Glutamatergic neuron (in vitro differentiated cells): ENCODE measurements at regions not wholly inside any gene's neighbourhood (a gene's known extent, or its start where the extent isn't known, plus 50 kb on each side); places are given as distances from the start of the nearest gene placed in this dataset.
"Not testable (repeated sequence)": the region's sequence is repeated elsewhere in the genome, so short reads cannot be mapped to it uniquely, and the experiment has no call there.

Source experiments
- DNase-seq: peaks from one replicate; pipeline ENCODE4 v3.0.0; 2022
- H3K27ac Mint-ChIP-seq: one replicate; pipeline ENCODE4 v1.8.0; 2020; ENCODE audit warnings: mild to moderate bottlenecking, mixed read lengths, inconsistent platforms; ENCODE audit not compliant: unreplicated experiment
- H3K27me3 Mint-ChIP-seq: one replicate; pipeline ENCODE4 v1.8.0; 2020; ENCODE audit warnings: mild to moderate bottlenecking, moderate library complexity, mixed read lengths, inconsistent platforms; ENCODE audit not compliant: unreplicated experiment
- H3K36me3 Mint-ChIP-seq: one replicate; pipeline ENCODE4 v1.8.0; 2020; ENCODE audit warnings: mild to moderate bottlenecking, mixed read lengths, inconsistent platforms; ENCODE audit not compliant: unreplicated experiment
- H3K4me1 Mint-ChIP-seq: one replicate; pipeline ENCODE4 v1.8.0; 2020; ENCODE audit warnings: mild to moderate bottlenecking, low read depth, mixed read lengths, inconsistent platforms; ENCODE audit not compliant: unreplicated experiment
- H3K4me3 Mint-ChIP-seq: one replicate; pipeline ENCODE4 v1.8.0; 2020; ENCODE audit warnings: mild to moderate bottlenecking, mixed read lengths, inconsistent platforms; ENCODE audit not compliant: unreplicated experiment
- H3K9me3 Mint-ChIP-seq: one replicate; pipeline ENCODE4 v1.8.0; 2020; ENCODE audit warnings: mild to moderate bottlenecking, moderate library complexity, mixed read lengths, inconsistent platforms; ENCODE audit not compliant: unreplicated experiment
- TF ChIP-seq, protein P1 (sequence below): fragments of 200-600 bp; sonication (generic); IDR thresholded peaks from one replicate; pipeline ENCODE4 v1.5.0; 2021; ENCODE audit not compliant: partially characterized antibody, unreplicated experiment

- Mint-ChIP-seq H3K4me1 (no peaks in the 10 kb centered on the region), H3K4me3 (no peak overlapping the region), H3K27ac (no peak overlapping the region), H3K36me3 (peaks cover 88% of the 10 kb centered on the region), H3K9me3 (peaks cover 99% of the 10 kb centered on the region), H3K27me3 (peaks cover 66% of the 10 kb centered on the region)
- TF ChIP-seq, protein P1, sequence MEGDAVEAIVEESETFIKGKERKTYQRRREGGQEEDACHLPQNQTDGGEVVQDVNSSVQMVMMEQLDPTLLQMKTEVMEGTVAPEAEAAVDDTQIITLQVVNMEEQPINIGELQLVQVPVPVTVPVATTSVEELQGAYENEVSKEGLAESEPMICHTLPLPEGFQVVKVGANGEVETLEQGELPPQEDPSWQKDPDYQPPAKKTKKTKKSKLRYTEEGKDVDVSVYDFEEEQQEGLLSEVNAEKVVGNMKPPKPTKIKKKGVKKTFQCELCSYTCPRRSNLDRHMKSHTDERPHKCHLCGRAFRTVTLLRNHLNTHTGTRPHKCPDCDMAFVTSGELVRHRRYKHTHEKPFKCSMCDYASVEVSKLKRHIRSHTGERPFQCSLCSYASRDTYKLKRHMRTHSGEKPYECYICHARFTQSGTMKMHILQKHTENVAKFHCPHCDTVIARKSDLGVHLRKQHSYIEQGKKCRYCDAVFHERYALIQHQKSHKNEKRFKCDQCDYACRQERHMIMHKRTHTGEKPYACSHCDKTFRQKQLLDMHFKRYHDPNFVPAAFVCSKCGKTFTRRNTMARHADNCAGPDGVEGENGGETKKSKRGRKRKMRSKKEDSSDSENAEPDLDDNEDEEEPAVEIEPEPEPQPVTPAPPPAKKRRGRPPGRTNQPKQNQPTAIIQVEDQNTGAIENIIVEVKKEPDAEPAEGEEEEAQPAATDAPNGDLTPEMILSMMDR = no peak
- DNase-seq = no peak
Observed at GRCh38 chr21:7951854-7952519, 2569.4 kb upstream of the TPTE start.

DNA sequence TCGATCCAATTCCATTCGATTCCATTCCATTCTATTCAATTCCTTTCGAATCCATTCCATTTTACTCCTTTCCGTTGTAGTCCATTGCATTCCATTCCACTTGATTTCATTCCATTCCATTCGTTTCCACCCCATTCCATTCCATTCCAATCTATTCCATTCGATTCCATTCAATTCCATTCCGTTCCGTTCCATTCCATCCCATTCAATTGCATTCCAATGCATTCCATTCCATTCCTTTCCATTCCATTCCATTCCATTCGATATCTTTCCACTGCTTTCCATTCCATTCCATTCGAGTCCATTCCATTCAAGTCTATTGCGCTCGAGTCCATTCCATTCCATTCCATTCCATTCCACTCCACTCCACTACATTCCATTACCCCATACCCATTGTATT, 2568.7 kb upstream of the TPTE start:
- Mint-ChIP-seq H3K4me1 (no peaks in the 10 kb centered on the region), H3K27me3 (peaks cover 66% of the 10 kb centered on the region), H3K9me3 (peaks cover 99% of the 10 kb centered on the region), H3K36me3 (peaks cover 88% of the 10 kb centered on the region), H3K27ac (no peak overlapping the region), H3K4me3 (no peak overlapping the region)
- DNase-seq = no peak
- TF ChIP-seq, protein P1 = no peak

GRCh38 chr21:7953058-7953457, 2568.3 kb upstream of the TPTE start:
- no peaks in the 10 kb centered on the region for H3K4me1 Mint-ChIP-seq
- TF ChIP-seq, protein P1 = no peak
- no peak overlapping the region for H3K27ac Mint-ChIP-seq
- H3K27me3 Mint-ChIP-seq = peaks cover 66% of the 10 kb centered on the region
- DNase-seq = no peak
- no peak overlapping the region for H3K4me3 Mint-ChIP-seq
- peaks cover 88% of the 10 kb centered on the region for H3K36me3 Mint-ChIP-seq
- peaks cover 99% of the 10 kb centered on the region for H3K9me3 Mint-ChIP-seq

DNA sequence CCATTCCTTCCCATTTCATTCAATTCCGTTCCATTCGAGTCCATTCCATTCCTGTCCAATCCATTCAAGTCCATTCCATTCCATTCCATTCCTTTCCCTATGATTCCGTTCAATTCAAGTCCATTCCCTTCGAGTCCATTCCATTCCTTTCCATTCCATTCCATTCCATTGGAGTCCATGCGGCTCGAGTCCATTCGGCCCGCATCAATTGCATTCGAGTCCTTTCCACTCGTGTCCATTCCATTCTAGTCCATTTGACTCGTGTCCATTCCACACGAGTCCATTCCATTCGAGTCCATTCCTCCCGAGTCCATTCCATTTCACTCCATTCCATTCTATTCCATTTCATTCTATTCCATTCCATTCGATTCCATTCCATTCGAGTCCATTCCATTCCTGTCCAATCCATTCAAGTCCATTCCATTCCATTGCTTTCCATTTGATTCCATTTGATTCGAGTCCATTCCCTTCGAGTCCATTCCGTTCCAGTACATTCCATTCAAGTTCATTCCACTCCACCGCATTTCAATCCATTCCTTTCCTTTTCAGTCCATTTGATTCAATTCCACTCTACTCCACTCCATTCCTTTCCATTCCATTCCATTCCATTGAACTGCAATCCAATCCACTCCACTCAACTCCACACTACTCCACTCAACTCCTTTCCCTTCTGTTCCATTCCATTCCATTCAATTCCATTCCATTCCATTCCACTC, 2565.9 kb upstream of the TPTE start:
- Mint-ChIP-seq H3K27me3 (peaks cover 53% of the 10 kb centered on the region), H3K36me3 (peaks cover 70% of the 10 kb centered on the region), H3K9me3 (peaks cover 83% of the 10 kb centered on the region)
- not testable (repeated sequence) for H3K4me1 Mint-ChIP-seq, DNase-seq, H3K27ac Mint-ChIP-seq, H3K4me3 Mint-ChIP-seq

DNA sequence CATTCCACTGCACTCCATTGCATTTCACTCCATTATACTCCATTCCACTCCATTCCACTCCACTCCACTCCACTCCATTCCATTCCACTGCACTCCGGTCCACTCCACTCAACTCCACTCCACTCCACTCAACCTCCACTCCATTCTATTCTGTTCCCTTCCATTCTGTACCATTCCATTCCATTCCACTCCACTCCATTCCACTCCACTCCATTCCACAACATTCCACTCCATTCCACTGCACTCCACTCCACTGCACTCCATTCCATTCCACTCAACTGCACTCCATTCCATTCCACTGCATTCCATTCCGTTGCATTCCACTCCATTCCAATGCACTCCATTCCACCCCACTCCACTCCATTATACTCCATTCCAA, 2565.3 kb upstream of the TPTE start:
- not testable (repeated sequence) for H3K4me1 Mint-ChIP-seq, DNase-seq
- Mint-ChIP-seq H3K36me3 (peaks cover 65% of the 10 kb centered on the region), H3K27ac (peak overlapping the region; percentile 4), H3K4me3 (peak overlapping the region; percentile 1), H3K27me3 (peaks cover 49% of the 10 kb centered on the region), H3K9me3 (peaks cover 77% of the 10 kb centered on the region)

GRCh38 chr21:7956998-7957712, 2564.2 kb upstream of the TPTE start:
- not testable (repeated sequence) for DNase-seq, H3K4me1 Mint-ChIP-seq, H3K4me3 Mint-ChIP-seq, H3K27ac Mint-ChIP-seq
- H3K27me3 Mint-ChIP-seq = peaks cover 38% of the 10 kb centered on the region
- peaks cover 56% of the 10 kb centered on the region for H3K36me3 Mint-ChIP-seq
- H3K9me3 Mint-ChIP-seq = peaks cover 66% of the 10 kb centered on the region
